Spleen (tissue), 7 donors: ENCODE measurements at regions not wholly inside any gene's neighbourhood (a gene's known extent, or its start where the extent isn't known, plus 50 kb on each side); places are given as distances from the start of the nearest gene placed in this dataset.

Experiments used
- POLR2AphosphoS5 ChIP-seq, 3 donors: sonication (generic); formaldehyde crosslinking; IDR thresholded peaks; one replicate each; pipeline ENCODE4 v1.5.1; 2017; ENCODE audit warnings: antibody characterized with exemption in 3 of 3
- TF ChIP-seq, protein P1 (sequence below), 11 experiments: fragments of 200-600 bp in 7 of 11; fragments of 450-650 bp in 4 of 11; sonication (generic) in 4 of 11; IDR thresholded peaks in 8 of 11; conservative IDR thresholded peaks in 3 of 11; 1 replicate in 7 of 11; 2 replicates in 4 of 11; pipeline versions ENCODE4 v1.4.0 to v1.8.0; 2016 to 2021; ENCODE audit warnings: antibody characterized with exemption in 11 of 11, inconsistent platforms in 4 of 11, mild to moderate bottlenecking in 1 of 11
- donor health status: DM: no; HTN: no; CAD: no; lungs with moderate emphysema.
- donor health status: DM: no; HTN: no; CAD: no.
- donor health status: DM: no; HTN: no; CAD: no.

DNA sequence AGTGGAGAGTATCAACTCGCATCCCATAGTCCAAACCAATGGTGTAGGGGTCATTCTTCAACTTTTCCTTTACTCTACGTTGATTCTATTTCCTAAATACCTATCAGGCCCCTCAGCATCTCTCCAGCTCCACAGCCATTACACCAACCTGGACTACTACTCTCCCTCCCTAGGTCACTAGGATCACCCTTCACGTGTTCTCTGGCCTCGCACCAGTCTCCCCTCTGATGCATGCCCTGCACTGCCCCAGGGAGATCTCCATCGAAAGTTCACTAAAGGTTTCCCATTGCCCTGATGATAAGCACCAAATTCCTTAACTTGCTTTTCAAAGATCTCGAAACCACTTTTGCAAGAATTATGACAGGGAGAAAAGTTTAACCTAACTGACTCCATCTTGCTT is 421.5 kb downstream of the TSHZ3 start:
- no peak for TF ChIP-seq POLR2AphosphoS5 (IDR thresholded peaks at IDR 0.05)
- TF ChIP-seq, protein P1, sequence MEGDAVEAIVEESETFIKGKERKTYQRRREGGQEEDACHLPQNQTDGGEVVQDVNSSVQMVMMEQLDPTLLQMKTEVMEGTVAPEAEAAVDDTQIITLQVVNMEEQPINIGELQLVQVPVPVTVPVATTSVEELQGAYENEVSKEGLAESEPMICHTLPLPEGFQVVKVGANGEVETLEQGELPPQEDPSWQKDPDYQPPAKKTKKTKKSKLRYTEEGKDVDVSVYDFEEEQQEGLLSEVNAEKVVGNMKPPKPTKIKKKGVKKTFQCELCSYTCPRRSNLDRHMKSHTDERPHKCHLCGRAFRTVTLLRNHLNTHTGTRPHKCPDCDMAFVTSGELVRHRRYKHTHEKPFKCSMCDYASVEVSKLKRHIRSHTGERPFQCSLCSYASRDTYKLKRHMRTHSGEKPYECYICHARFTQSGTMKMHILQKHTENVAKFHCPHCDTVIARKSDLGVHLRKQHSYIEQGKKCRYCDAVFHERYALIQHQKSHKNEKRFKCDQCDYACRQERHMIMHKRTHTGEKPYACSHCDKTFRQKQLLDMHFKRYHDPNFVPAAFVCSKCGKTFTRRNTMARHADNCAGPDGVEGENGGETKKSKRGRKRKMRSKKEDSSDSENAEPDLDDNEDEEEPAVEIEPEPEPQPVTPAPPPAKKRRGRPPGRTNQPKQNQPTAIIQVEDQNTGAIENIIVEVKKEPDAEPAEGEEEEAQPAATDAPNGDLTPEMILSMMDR (IDR thresholded peaks at IDR 0.05 in 8 of 11, conservative IDR thresholded peaks at IDR 0.05 in 3 of 11) = no peak
